ENCODE measurements at regions not wholly inside any gene's neighbourhood (a gene's known extent, or its start where the extent isn't known, plus 50 kb on each side); places are given as distances from the start of the nearest gene placed in this dataset.
A peak's percentile ranks its signal among the peaks of the same experiment; 100 is the strongest.
"Not testable (repeated sequence)": the region's sequence is repeated elsewhere in the genome, so short reads cannot be mapped to it uniquely, and the experiment has no call there.

GRCh38 chr5:162603443-162604070 is 536.0 kb downstream of the GABRG2 start:
- Histone ChIP-seq H3K27ac (no peak overlapping the region), H3K4me1 (ENCODE audit: insufficient read depth) (no peaks in the 10 kb centered on the region), H3K79me2 (no peaks in the 10 kb centered on the region), H3K27me3 (no peaks in the 10 kb centered on the region), H3K4me2 (no peak overlapping the region), H3K9me2 (replicated peaks; ENCODE audit: insufficient read depth) (no peaks in the 10 kb centered on the region), H3K36me3 (replicated peaks; ENCODE audit: insufficient read depth, low read depth) (no peaks in the 10 kb centered on the region), H3K9me3 (ENCODE audit: low read depth) (no peaks in the 10 kb centered on the region), H4K20me1 (ENCODE audit: insufficient read depth, poor library complexity, severe bottlenecking) (no peaks in the 10 kb centered on the region), H2AFZ (no peak overlapping the region), H3K4me3 (no peak overlapping the region)
- 63% methylated on average over 3 of the region's 3 CpGs for WGBS (ENCODE audit: low lambda C conversion rate, missing lambda C conversion rate)
- no peak for DNase-seq (ENCODE audit: low spot score)
- TF ChIP-seq EZH2phosphoT487 (IDR thresholded peaks at IDR 0.05; ENCODE audit: low read depth, severe bottlenecking, unreplicated experiment) = no peak
- TF ChIP-seq CTCF (IDR thresholded peaks at IDR 0.05; ENCODE audit: poor library complexity) = no peak
- no peak for TF ChIP-seq EZH2 (IDR thresholded peaks at IDR 0.05; ENCODE audit: borderline replicate concordance)

GRCh38 chr5:162607879-162608278 is 540.3 kb downstream of the GABRG2 start:
- peak; percentile 33 for TF ChIP-seq CTCF (IDR thresholded peaks at IDR 0.05; ENCODE audit: poor library complexity)
- no peak for TF ChIP-seq EZH2 (IDR thresholded peaks at IDR 0.05; ENCODE audit: borderline replicate concordance)
- TF ChIP-seq EZH2phosphoT487 (IDR thresholded peaks at IDR 0.05; ENCODE audit: low read depth, severe bottlenecking, unreplicated experiment) = no peak
- no peaks in the 10 kb centered on the region for H3K27me3 ChIP-seq
- H2AFZ ChIP-seq = no peak overlapping the region
- H3K4me1 ChIP-seq (ENCODE audit: insufficient read depth) = no peaks in the 10 kb centered on the region
- no peak overlapping the region for H3K4me3 ChIP-seq
- no peaks in the 10 kb centered on the region for H4K20me1 ChIP-seq (ENCODE audit: insufficient read depth, poor library complexity, severe bottlenecking)
- 65% methylated on average over 4 of the region's 4 CpGs for WGBS (ENCODE audit: low lambda C conversion rate, missing lambda C conversion rate)
- H3K79me2 ChIP-seq = no peaks in the 10 kb centered on the region
- no peaks in the 10 kb centered on the region for H3K9me2 ChIP-seq (replicated peaks; ENCODE audit: insufficient read depth)
- DNase-seq (ENCODE audit: low spot score) = no peak
- H3K9me3 ChIP-seq (ENCODE audit: low read depth) = no peaks in the 10 kb centered on the region
- no peak overlapping the region for H3K4me2 ChIP-seq
- H3K27ac ChIP-seq = no peak overlapping the region
- H3K36me3 ChIP-seq (replicated peaks; ENCODE audit: insufficient read depth, low read depth) = no peaks in the 10 kb centered on the region

GRCh38 chr5:162621726-162622263 is 554.2 kb downstream of the GABRG2 start:
- not testable (repeated sequence) for H2AFZ ChIP-seq; DNase-seq (ENCODE audit: low spot score); H3K9me3 ChIP-seq (ENCODE audit: low read depth); H3K9me2 ChIP-seq (replicated peaks; ENCODE audit: insufficient read depth); H3K27me3 ChIP-seq; H3K36me3 ChIP-seq (replicated peaks; ENCODE audit: insufficient read depth, low read depth); H3K27ac ChIP-seq; H3K4me1 ChIP-seq (ENCODE audit: insufficient read depth); H3K4me2 ChIP-seq; H4K20me1 ChIP-seq (ENCODE audit: insufficient read depth, poor library complexity, severe bottlenecking); H3K79me2 ChIP-seq; H3K4me3 ChIP-seq
- WGBS (ENCODE audit: low lambda C conversion rate, missing lambda C conversion rate) = 96% methylated on average over 11 of the region's 26 CpGs

GRCh38 chr5:162624110-162624509 is 556.5 kb downstream of the GABRG2 start:
- H3K9me2 ChIP-seq (replicated peaks; ENCODE audit: insufficient read depth) = no peaks in the 10 kb centered on the region
- H3K27me3 ChIP-seq = no peaks in the 10 kb centered on the region
- no peaks in the 10 kb centered on the region for H4K20me1 ChIP-seq (ENCODE audit: insufficient read depth, poor library complexity, severe bottlenecking)
- H3K4me3 ChIP-seq = no peak overlapping the region
- TF ChIP-seq EZH2phosphoT487 (IDR thresholded peaks at IDR 0.05; ENCODE audit: low read depth, severe bottlenecking, unreplicated experiment) = no peak
- TF ChIP-seq CTCF (IDR thresholded peaks at IDR 0.05; ENCODE audit: poor library complexity) = no peak
- no peak for TF ChIP-seq EZH2 (IDR thresholded peaks at IDR 0.05; ENCODE audit: borderline replicate concordance)
- H3K79me2 ChIP-seq = no peaks in the 10 kb centered on the region
- no peaks in the 10 kb centered on the region for H3K4me1 ChIP-seq (ENCODE audit: insufficient read depth)
- H2AFZ ChIP-seq = no peak overlapping the region
- H3K9me3 ChIP-seq (ENCODE audit: low read depth) = no peaks in the 10 kb centered on the region
- no peaks in the 10 kb centered on the region for H3K36me3 ChIP-seq (replicated peaks; ENCODE audit: insufficient read depth, low read depth)
- 90% methylated on average over 5 of the region's 5 CpGs for WGBS (ENCODE audit: low lambda C conversion rate, missing lambda C conversion rate)
- DNase-seq (ENCODE audit: low spot score) = no peak
- no peak overlapping the region for H3K4me2 ChIP-seq
- H3K27ac ChIP-seq = no peak overlapping the region
